IMR-90 (cell line): ENCODE measurements at regions not wholly inside any gene's neighbourhood (a gene's known extent, or its start where the extent isn't known, plus 50 kb on each side); places are given as distances from the start of the nearest gene placed in this dataset.

ENCODE experiments used
- ATAC-seq: fragments of 200-7000 bp; cut with Tn5 transposase; 2 replicates; pipeline ENCODE4 v1.9.1; 2020; ENCODE audit warnings: low read depth, mild to moderate bottlenecking, moderate library complexity
- BruUV-seq: library from RNA; stranded (reverse); fragments of 400-500 nt; replicated peaks from 2 replicates; lab custom pipeline; 2021; lab: Mats Ljungman, UMichigan
- CTCF ChIA-PET: fragments of 300-600 bp; formaldehyde crosslinking; extraction: SDS; loops from one replicate; lab custom pipeline; 2021; ENCODE audit warnings: antibody characterized with exemption; lab: Yijun Ruan, JAX
- POLR2A ChIA-PET: fragments of 300-600 bp; sonication (Branson Sonifier 250); formaldehyde crosslinking; loops from one replicate; lab custom pipeline; 2022; ENCODE audit warnings: antibody characterized with exemption; ENCODE audit not compliant: unreplicated experiment; lab: Charles Lee
- DNase-seq: peaks from one replicate; pipeline ENCODE4 v3.0.0; 2013
- H2AFZ ChIP-seq: replicated peaks from 2 replicates; pipeline ENCODE3; 2013; ENCODE audit warnings: low read length, mild to moderate bottlenecking; ENCODE audit not compliant: poor library complexity
- H2AK5ac ChIP-seq: 2 replicates; pipeline ENCODE4 v1.6.1; 2013; ENCODE audit warnings: low read depth, low read length, inconsistent platforms
- H2AK9ac ChIP-seq: replicated peaks from 2 replicates; pipeline ENCODE3; 2013; ENCODE audit warnings: mild to moderate bottlenecking, low read depth, low read length, moderate library complexity; ENCODE audit not compliant: poor library complexity
- H2BK120ac ChIP-seq: 2 replicates; pipeline ENCODE4 v1.6.1; 2013; ENCODE audit warnings: low read depth, low read length, inconsistent platforms
- H2BK15ac ChIP-seq: 3 replicates; pipeline ENCODE4 v1.6.1; 2013; ENCODE audit warnings: low read depth, low read length, inconsistent platforms
- H2BK20ac ChIP-seq: 2 replicates; pipeline ENCODE4 v1.6.1; 2013; ENCODE audit warnings: low read depth, mild to moderate bottlenecking, inconsistent platforms, low read length, moderate library complexity
- H2BK5ac ChIP-seq: 2 replicates; pipeline ENCODE4 v1.6.1; 2013; ENCODE audit warnings: mild to moderate bottlenecking, low read depth, low read length, inconsistent platforms; ENCODE audit not compliant: poor library complexity, severe bottlenecking
- H3K14ac ChIP-seq: replicated peaks from 2 replicates; pipeline ENCODE4 v1.6.1; 2013; ENCODE audit warnings: low read depth, low read length, inconsistent platforms
- H3K18ac ChIP-seq: 2 replicates; pipeline ENCODE4 v1.6.1; 2013; ENCODE audit warnings: low read depth, low read length, control low read depth
- H3K23ac ChIP-seq: 2 replicates; pipeline ENCODE4 v1.6.1; 2013; ENCODE audit warnings: low read depth, low read length, inconsistent platforms
- H3K27ac ChIP-seq: 2 replicates; pipeline ENCODE4 v1.5.1; 2013; ENCODE audit warnings: mild to moderate bottlenecking, control low read depth, low read length; ENCODE audit not compliant: insufficient read depth
- H3K27me3 ChIP-seq: 2 replicates; pipeline ENCODE4 v1.6.1; 2013; ENCODE audit warnings: low read length; ENCODE audit not compliant: control insufficient read depth, insufficient read depth
- H3K36me3 ChIP-seq: 2 replicates; pipeline ENCODE4 v1.6.1; 2013; ENCODE audit warnings: low read length, mixed read lengths; ENCODE audit not compliant: control insufficient read depth, insufficient read depth
- H3K4ac ChIP-seq: 2 replicates; pipeline ENCODE4 v1.6.1; 2013; ENCODE audit warnings: low read depth, low read length, inconsistent platforms
- H3K4me1 ChIP-seq: 2 replicates; pipeline ENCODE4 v1.6.1; 2013; ENCODE audit warnings: low read length, mixed read lengths; ENCODE audit not compliant: control insufficient read depth, insufficient read depth
- H3K4me2 ChIP-seq: 2 replicates; pipeline ENCODE4 v1.6.1; 2013; ENCODE audit warnings: low read depth, mild to moderate bottlenecking, control low read depth, low read length, moderate library complexity
- H3K4me3 ChIP-seq: 2 replicates; pipeline ENCODE4 v1.5.1; 2013; ENCODE audit warnings: low read depth, mild to moderate bottlenecking, control low read depth, low read length, moderate library complexity; ENCODE audit not compliant: insufficient read depth
- H3K56ac ChIP-seq: 2 replicates; pipeline ENCODE4 v1.6.1; 2013; ENCODE audit warnings: low read length, inconsistent platforms; ENCODE audit not compliant: insufficient read depth; ENCODE audit errors: extremely low read depth
- H3K79me1 ChIP-seq, 2 experiments: 2 replicates each; pipeline ENCODE4 v1.6.1; 2013; ENCODE audit warnings: low read length in 2 of 2, inconsistent platforms in 1 of 2, low read depth in 1 of 2
- H3K9ac ChIP-seq: 2 replicates; pipeline ENCODE4 v1.6.1; 2013; ENCODE audit warnings: low read depth, low read length, control low read depth
- H3K9me1 ChIP-seq: 2 replicates; pipeline ENCODE4 v1.6.1; 2013; ENCODE audit warnings: low read length, inconsistent platforms; ENCODE audit not compliant: insufficient read depth
- H3K9me3 ChIP-seq: 2 replicates; pipeline ENCODE4 v1.6.1; 2013; ENCODE audit warnings: low read length; ENCODE audit not compliant: control insufficient read depth, insufficient read depth
- H4K20me1 ChIP-seq: 2 replicates; pipeline ENCODE4 v1.6.1; 2013; ENCODE audit warnings: low read length, inconsistent platforms; ENCODE audit not compliant: insufficient read depth
- H4K5ac ChIP-seq: 2 replicates; pipeline ENCODE4 v1.6.1; 2013; ENCODE audit warnings: mild to moderate bottlenecking, low read depth, low read length, control low read depth
- H4K8ac ChIP-seq, 2 experiments: 2 replicates each; pipeline ENCODE4 v1.6.1; 2013; ENCODE audit warnings: low read depth in 2 of 2, low read length in 2 of 2, control low read depth in 1 of 2, inconsistent platforms in 1 of 2
- H4K91ac ChIP-seq: 2 replicates; pipeline ENCODE4 v1.6.1; 2013; ENCODE audit warnings: low read depth, low read length, inconsistent platforms; ENCODE audit not compliant: insufficient read depth
- BHLHE40 ChIP-seq: fragments of 150-350 bp; IDR thresholded peaks from 2 replicates; pipeline ENCODE4 v1.6.1; 2016; ENCODE audit warnings: mild to moderate bottlenecking, low read depth, low read length
- CHD1 ChIP-seq: IDR thresholded peaks from 2 replicates; pipeline ENCODE4 v1.6.1; 2012; ENCODE audit warnings: low read depth, low read length, improper control_type of control experiment
- CTCF ChIP-seq: conservative IDR thresholded peaks from 2 replicates; pipeline ENCODE4 v1.5.1; 2012; ENCODE audit warnings: mild to moderate bottlenecking, low read depth, low read length, improper control_type of control experiment
- MAFK ChIP-seq: IDR thresholded peaks from 2 replicates; pipeline ENCODE4 v1.6.1; 2012; ENCODE audit warnings: low read depth, low read length, improper control_type of control experiment
- MXI1 ChIP-seq: IDR thresholded peaks from 2 replicates; pipeline ENCODE4 v1.6.1; 2012; ENCODE audit warnings: low read depth, mild to moderate bottlenecking, low read length, moderate library complexity, borderline replicate concordance
- NFE2L2 ChIP-seq: fragments of 150-350 bp; IDR thresholded peaks from 2 replicates; pipeline ENCODE4 v1.6.1; 2016; ENCODE audit warnings: low read depth, mild to moderate bottlenecking, low read length
- POLR2A ChIP-seq: IDR thresholded peaks from 2 replicates; pipeline ENCODE4 v1.6.1; 2012; ENCODE audit warnings: mild to moderate bottlenecking, low read depth, low read length
- RAD21 ChIP-seq: IDR thresholded peaks from 2 replicates; pipeline ENCODE4 v1.6.1; 2012; ENCODE audit warnings: low read length, improper control_type of control experiment
- RCOR1 ChIP-seq: IDR thresholded peaks from 2 replicates; pipeline ENCODE4 v1.6.1; 2012; ENCODE audit warnings: mild to moderate bottlenecking, low read length, improper control_type of control experiment; ENCODE audit not compliant: insufficient replicate concordance
- SMC3 ChIP-seq: fragments of 150-350 bp; IDR thresholded peaks from 2 replicates; pipeline ENCODE4 v1.6.1; 2016; ENCODE audit warnings: low read depth, mild to moderate bottlenecking, antibody characterized with exemption, low read length, moderate library complexity
- USF2 ChIP-seq: fragments of 150-350 bp; IDR thresholded peaks from 2 replicates; pipeline ENCODE4 v1.6.1; 2017; ENCODE audit warnings: mild to moderate bottlenecking, antibody characterized with exemption, low read length, low read depth
- dilution Hi-C: fragments of 300-500 bp; cut with HindIII; formaldehyde crosslinking; loops from one replicate; pipeline ENCODE4 v1.14.3; 2018; ENCODE audit warnings: low sequenced_read_pairs; ENCODE audit not compliant: unreplicated experiment
- in situ Hi-C: fragments of 300-500 bp; cut with MboI; formaldehyde crosslinking; loops from 3 replicates; pipeline ENCODE4 v1.14.3; 2019; ENCODE audit warnings: low sequenced_read_pairs, inconsistent platforms, mixed read lengths
- intact Hi-C: fragments of 100-400 bp; cut with micrococcal nuclease; formaldehyde crosslinking; loops from 2 replicates; pipeline ENCODE4 v1.10.0; 2022
- TF ChIP-seq, protein P1 (sequence below): fragments of 150-350 bp; IDR thresholded peaks from 2 replicates; pipeline ENCODE4 v1.6.1; 2016; ENCODE audit warnings: low read depth, mild to moderate bottlenecking, low read length, moderate library complexity, borderline replicate concordance

GRCh38 chr18:35827275-35827902 lies 145.1 kb upstream of the RMP24 start:
- Histone ChIP-seq H3K4me1 (no peaks in the 10 kb centered on the region), H2AK5ac (no peak overlapping the region), H3K4me2 (no peak overlapping the region), H3K9me3 (peaks cover 4% of the 10 kb centered on the region; the same call in 1 of the 2 replicates), H3K18ac (no peak overlapping the region), H2AFZ (no peak overlapping the region), H3K27me3 (no peaks in the 10 kb centered on the region), H2BK5ac (no peak overlapping the region), H2BK120ac (no peak overlapping the region), H3K36me3 (no peaks in the 10 kb centered on the region), H3K27ac (no peak overlapping the region), H2BK15ac (no peak overlapping the region), H3K9me1 (no peaks in the 10 kb centered on the region), H3K79me1 (no peaks in the 10 kb centered on the region), H3K23ac (no peak overlapping the region), H2AK9ac (no peak overlapping the region), H4K5ac (no peak overlapping the region), H4K91ac (no peak overlapping the region), H3K4ac (no peak overlapping the region), H4K20me1 (no peaks in the 10 kb centered on the region), H2BK20ac (no peak overlapping the region), H4K8ac (no peak overlapping the region), H3K56ac (no peak overlapping the region), H3K9ac (no peak overlapping the region), H3K14ac (no peak overlapping the region), H3K4me3 (no peak overlapping the region)
- ChIA-PET CTCF (interaction anchor here (0.6 kb wide), 1 partner anchor 203 kb away, joined by 3 read pairs; no protein-coding TSS in a partner anchor), POLR2A (no interaction called here)
- BruUV-seq, result no TSS peak
- TF ChIP-seq RCOR1 (no peak), MXI1 (no peak), CHD1 (no peak), POLR2A (no peak), RAD21 (no peak), CTCF (no peak), SMC3 (no peak), MAFK (no peak), NFE2L2 (no peak), BHLHE40 (no peak), USF2 (no peak)
- TF ChIP-seq, protein P1, sequence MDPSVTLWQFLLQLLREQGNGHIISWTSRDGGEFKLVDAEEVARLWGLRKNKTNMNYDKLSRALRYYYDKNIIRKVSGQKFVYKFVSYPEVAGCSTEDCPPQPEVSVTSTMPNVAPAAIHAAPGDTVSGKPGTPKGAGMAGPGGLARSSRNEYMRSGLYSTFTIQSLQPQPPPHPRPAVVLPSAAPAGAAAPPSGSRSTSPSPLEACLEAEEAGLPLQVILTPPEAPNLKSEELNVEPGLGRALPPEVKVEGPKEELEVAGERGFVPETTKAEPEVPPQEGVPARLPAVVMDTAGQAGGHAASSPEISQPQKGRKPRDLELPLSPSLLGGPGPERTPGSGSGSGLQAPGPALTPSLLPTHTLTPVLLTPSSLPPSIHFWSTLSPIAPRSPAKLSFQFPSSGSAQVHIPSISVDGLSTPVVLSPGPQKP, result no peak
- DNase-seq, result no peak
- no peak for ATAC-seq
- intact Hi-C loops, result no loop called here
- dilution Hi-C loops, result no loop called here
- in situ Hi-C loops, result no loop called here
